ENCODE measurements at regions not wholly inside any gene's neighbourhood (a gene's known extent, or its start where the extent isn't known, plus 50 kb on each side); places are given as distances from the start of the nearest gene placed in this dataset.
"Not testable (repeated sequence)": the region's sequence is repeated elsewhere in the genome, so short reads cannot be mapped to it uniquely, and the experiment has no call there.

DNA sequence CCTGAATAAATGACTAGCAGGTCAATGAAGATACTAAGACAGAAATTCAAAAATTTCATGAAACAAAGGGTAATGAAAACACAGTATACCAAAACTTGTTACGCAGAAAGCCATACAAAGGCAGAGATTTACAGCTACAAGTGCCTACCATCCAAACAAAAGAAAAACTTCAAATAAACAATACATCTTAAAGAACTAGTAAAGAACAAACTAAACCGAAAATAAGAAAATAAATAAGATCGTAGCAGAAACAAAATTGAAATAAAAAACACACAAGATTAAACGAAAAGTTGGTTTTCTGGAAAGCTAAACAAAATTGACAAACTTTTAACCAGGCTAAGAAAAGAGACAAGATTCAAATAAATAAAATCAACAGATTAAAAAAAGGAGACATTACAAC lies 51.5 kb downstream of the VPREB1 start:
- not testable (repeated sequence) for DNase-seq (ENCODE audit: low read depth in 4 of 4, low spot score in 3 of 4)

DNA sequence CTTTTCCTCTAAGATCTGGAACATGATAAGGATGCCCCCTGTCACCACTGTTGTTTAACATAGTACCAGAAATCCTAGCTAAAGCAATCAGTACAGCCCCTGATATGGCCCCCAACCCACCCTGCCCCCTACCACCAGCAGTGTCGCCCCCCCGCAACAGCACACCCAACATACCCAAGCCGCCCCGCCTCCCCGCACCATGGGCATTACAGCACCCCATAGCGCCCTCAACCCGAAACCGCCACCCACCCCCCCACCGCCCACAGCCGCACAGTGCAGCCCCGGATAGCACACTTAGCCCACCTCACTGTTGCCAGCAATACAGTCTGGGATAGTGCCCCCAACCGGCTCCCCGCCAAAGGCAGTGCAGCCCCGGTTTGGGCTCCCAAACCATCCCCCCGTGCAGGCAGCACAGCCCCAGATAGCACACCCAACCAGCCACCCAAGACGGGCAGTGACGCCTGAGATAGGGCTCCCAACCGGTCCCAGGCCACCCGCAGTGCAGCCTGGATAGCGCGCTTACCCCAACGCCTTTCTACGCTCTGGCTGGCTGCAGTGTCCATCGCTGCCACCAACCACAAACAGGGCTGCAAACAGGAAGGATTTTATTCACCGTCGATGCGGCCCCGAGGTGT lies 52.7 kb downstream of the VPREB1 start:
- DNase-seq (ENCODE audit: low read depth in 4 of 4, low spot score in 3 of 4), result peak in 2 of 4 donors; percentile 3 to 7

DNA sequence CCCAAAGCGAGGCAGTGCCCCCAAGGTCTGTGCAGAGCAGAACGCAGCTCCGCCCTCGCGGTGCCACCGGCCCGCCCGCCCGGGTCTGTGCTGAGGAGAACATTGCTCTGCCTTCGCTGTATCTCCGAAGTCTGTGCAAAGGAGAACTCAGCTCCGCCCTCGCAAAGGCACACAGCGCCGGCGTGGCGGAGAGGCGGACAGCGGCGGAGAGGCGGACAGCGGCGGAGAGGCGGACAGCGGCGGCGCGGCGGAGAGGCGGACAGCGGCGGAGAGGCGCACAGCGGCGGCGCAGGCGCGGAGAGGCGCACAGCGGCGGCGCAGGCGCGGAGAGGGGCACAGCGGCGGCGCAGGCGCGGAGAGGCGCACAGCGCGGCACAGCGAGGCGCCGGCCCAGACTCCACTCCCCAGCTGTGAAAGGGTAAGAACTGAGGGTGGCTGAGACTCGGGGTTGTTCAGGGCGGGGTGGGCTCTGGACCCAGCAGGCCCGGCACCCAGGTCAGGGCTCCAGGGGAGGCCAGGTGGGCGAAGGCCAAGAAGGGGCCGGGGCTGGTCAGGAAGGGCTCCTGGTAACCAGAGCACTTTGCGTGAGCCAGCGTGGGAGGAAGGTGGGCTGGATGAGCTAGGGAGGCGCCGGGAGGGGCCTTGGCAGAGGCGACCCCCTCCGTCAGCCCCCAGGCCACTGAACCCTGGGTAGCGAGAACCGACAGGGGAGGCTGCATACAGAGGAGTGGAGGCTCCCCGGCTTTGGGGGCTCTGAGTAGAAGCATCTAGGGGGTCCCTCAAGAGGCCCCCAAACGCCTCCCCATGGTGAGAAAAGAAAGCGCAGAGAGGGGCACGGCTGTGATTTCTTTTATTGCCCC lies 53.4 kb downstream of the VPREB1 start:
- DNase-seq (ENCODE audit: low read depth in 4 of 4, low spot score in 3 of 4), result peak; percentile 14 to 52 (median 36)

DNA sequence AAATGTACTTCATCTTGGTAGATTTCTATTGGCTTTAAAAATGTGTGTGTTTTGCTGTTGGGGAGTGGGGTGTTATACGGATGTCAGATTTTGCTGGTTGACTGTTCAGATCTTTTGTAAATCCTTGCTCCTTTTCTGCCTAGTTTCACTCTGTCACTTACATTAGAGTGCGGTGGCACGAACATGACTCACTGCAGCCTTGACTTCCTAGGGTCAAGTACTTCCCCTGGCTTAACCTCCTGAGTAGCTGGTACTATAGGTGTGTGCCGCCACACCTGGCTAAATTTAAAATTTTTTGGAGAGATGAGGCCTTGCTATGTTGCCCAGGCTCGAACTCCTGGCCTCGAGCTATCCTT lies 54.0 kb downstream of the VPREB1 start:
- DNase-seq (ENCODE audit: low read depth in 4 of 4, low spot score in 3 of 4), result not testable (repeated sequence)

DNA sequence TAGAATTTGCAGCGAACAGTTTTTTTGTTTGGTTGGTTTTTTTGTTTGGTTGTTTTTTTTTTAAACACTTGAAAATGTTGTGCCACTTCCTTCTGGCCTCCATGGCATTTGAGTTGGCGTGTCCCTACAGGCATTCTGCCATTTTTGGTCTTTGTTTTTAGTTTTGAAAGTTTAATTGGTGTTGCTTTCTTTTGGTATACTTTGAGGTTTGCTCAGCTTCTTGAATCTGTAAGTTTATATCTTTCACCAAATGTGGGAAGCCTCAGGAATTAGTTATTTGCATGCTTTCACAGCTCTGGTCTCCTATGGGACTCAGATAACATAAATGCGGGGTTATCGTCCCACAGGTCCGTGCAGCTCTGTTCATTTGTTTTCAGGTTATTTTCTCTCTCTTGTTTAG lies 55.9 kb downstream of the VPREB1 start:
- DNase-seq (ENCODE audit: low read depth in 4 of 4, low spot score in 3 of 4), result not testable (repeated sequence)

DNA sequence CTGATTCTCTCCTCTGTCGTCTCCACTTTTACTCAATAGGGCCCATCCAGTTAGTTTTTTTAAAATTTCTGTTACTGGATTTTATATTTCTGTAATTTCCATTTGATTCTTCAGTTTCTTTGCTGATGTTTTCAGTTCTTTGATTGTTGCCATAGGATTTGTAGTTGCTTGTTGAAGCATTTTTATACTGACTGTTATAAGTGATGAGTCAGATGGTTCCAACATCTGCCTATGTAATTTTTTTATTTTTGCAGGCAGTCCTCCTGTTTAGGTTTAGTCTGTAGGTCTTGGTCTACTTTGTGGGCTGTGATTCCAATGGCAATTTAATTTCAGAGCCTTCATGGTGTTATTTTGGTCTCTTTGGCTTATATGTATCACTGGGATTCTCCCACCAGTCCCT lies 56.4 kb downstream of the VPREB1 start:
- DNase-seq (ENCODE audit: low read depth in 4 of 4, low spot score in 3 of 4), result not testable (repeated sequence)

DNA sequence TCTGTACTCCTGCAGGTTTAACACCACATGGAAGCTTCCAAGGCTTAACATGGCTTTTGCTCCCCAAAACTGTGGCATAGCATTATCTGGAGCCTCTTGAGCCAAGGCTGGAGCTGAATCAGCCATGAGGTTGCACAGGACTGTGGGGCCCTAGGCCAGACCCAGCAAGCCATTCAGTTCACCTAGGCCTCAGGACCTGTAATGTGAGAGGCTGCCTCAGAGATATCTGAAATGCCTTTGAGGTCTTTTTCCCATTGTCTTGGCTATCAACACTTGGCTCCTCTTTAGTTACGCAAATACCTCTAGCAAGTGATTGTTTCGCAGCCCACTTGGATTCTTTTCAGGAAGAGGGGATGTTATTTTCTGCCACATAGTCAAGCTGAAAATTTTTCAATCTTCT lies 72.0 kb downstream of the VPREB1 start:
- DNase-seq (ENCODE audit: low read depth in 4 of 4, low spot score in 3 of 4), result no peak

DNA sequence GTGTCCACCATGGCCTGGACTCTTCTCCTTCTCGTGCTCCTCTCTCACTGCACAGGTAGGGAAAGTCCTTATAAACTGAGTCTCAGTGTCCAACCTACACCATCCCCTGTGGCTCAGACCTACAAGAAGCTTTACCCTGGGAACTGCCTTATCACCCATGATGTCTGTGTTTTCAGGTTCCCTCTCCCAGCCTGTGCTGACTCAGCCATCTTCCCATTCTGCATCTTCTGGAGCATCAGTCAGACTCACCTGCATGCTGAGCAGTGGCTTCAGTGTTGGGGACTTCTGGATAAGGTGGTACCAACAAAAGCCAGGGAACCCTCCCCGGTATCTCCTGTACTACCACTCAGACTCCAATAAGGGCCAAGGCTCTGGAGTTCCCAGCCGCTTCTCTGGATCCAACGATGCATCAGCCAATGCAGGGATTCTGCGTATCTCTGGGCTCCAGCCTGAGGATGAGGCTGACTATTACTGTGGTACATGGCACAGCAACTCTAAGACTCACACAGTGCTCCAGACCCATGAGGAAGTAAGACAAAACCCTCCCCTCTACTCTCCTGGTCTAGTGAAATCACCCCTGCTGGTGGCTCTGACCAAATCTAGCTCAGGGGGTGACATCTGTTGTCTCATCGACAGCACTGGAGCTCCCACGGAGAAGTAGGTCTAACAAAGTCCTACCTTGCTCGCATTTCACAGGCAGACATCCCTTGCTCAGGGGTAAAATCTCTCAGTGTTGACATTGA lies 74.3 kb downstream of the VPREB1 start:
- no peak for DNase-seq (ENCODE audit: low read depth in 4 of 4, low spot score in 3 of 4)

DNA sequence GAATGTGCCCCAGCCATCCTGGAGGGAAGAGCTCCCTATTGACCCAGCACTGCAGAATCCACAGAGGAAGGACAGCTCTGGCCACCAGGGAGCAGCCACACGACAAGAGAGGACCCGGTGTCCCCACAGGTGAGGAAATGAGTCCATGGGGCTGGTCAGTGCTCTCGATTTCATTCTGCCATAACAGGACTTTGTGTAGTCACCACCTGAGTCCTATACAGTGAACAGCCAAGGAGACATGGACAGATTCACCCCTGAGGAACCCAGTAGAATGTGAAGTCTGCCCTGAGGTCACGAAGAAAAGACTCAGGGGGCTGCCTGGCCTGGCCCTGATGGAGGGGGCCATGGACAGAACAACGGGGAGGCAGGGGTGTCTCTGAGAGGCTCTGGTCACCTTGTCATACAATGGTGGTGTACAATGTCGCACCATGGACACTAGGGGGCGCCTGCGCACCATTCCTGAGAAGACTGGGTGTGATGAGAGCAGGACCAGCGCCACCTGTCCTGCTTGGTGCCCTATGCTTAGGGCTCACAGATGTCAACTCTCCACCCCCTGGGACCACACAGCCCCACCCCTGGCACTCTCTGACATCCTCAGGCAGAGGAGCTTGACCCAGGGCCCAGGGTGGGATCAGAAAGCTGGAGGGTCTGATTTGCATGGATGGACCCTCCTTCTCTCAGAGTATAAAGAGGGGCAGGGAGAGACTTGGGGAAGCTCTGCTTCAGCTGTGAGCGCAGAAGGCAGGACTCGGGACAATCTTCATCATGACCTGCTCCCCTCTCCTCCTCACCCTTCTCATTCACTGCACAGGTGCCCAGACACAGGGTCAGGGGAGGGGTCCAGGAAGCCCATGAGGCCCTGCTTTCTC lies 77.4 kb downstream of the VPREB1 start:
- DNase-seq (ENCODE audit: low read depth in 4 of 4, low spot score in 3 of 4), result peak in 3 of 4 donors; percentile 34 to 49 (median 43)

DNA sequence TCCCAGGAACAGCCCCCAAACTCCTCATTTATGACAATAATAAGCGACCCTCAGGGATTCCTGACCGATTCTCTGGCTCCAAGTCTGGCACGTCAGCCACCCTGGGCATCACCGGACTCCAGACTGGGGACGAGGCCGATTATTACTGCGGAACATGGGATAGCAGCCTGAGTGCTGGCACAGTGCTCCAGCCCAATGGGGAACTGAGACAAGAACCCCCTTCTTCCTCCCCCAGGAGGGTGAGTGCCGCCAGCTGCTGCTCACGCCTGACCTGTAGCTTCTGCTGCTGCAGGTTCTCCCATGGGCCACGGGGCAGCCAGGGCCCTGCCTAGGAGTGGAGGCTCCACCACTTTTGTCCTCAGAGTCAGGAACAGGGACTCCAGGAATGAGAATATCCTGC lies 78.2 kb downstream of the VPREB1 start:
- no peak for DNase-seq (ENCODE audit: low read depth in 4 of 4, low spot score in 3 of 4)

DNA sequence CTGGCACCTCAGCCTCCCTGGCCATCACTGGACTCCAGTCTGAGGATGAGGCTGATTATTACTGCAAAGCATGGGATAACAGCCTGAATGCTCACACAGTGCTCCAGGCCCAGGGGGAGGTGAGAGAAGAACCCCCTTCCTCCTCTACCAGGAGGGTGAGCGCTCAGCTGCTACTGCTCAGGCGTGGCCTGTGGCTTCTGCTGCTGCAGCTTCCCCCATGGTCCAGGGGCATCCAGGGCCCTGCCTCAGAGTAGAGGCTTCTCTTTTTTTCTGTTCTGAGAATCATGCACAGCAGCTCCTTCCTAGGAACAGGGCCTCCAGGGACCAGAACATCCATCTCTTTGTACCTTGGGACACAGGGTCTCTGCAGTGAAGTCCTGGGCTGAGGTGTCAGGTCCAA lies 83.1 kb downstream of the VPREB1 start:
- DNase-seq (ENCODE audit: low read depth in 4 of 4, low spot score in 3 of 4), result no peak

DNA sequence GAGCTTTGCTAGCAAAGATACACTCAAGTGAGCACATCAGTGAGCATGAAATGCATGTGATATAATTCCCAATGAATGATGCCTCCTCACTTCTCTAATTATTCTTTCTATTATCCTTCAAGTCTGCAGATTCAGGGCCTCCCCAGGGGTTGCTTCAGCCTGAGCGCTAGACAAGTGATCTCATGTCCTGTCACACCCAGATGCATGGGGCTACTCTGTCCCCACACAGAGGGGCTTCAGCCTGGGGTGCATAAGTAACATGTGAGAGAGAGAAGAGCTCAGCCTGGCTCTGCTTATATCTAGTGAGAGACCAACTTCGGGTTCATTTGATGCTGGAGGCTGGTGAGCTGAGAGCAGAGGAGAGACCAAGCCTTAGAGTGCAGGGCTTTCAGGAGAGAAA lies 85.2 kb downstream of the VPREB1 start:
- DNase-seq (ENCODE audit: low read depth in 4 of 4, low spot score in 3 of 4), result no peak

DNA sequence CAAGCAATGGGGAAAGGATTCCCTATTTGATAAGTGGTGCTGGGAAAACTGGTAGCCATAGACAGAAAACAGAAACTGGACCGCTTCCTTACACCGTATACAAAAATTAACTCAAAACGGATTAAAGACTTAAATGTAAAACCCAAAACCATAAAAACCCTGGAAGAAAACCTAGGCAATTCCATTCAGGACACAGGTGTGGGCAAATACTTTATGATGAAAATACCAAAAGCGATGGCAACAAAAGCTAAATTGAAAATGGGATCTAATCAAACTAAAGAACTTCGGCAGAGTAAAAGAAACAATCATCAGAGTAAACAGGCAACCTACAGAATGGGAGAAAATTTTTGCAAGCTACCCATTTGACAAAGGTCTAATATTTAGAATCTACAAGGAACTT lies 91.1 kb downstream of the VPREB1 start:
- not testable (repeated sequence) for DNase-seq (ENCODE audit: low read depth in 4 of 4, low spot score in 3 of 4)

DNA sequence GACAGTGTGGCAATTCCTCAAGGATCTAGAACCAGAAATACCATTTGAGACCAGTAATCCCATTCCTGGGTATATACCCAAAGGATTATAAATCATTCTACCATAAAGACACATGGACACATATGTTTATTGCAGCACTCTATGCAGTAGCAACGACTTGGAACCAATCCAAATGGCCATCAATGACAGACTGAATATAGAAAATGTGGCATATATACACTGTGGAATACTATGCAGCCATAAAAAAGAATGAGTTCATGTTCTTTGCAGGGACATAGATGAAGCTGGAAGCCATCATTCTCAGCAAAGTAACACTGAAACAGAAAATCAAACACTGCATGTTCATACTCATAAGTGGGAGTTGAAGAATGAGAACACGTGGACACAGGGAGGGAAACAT lies 91.7 kb downstream of the VPREB1 start:
- not testable (repeated sequence) for DNase-seq (ENCODE audit: low read depth in 4 of 4, low spot score in 3 of 4)

DNA sequence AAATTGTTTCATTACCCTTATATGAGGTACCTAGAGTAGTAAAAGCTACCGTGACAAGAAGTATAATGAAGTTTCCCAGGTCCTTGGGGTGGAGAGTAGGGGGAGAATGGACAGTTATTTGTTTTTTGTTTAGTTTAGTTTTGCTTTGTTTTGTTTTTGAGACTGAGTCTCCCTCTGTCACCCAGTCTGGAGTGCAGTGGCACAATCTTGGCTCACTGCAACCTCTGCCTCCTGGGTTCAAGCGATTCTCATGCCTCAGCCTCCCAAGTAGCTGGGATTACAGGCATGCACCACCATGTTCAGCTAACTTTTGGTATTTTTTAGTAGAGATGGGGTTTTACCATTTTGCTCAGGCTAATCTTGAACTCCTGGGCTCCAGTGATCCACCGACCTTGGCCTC lies 94.2 kb downstream of the VPREB1 start:
- not testable (repeated sequence) for DNase-seq (ENCODE audit: low read depth in 4 of 4, low spot score in 3 of 4)

DNA sequence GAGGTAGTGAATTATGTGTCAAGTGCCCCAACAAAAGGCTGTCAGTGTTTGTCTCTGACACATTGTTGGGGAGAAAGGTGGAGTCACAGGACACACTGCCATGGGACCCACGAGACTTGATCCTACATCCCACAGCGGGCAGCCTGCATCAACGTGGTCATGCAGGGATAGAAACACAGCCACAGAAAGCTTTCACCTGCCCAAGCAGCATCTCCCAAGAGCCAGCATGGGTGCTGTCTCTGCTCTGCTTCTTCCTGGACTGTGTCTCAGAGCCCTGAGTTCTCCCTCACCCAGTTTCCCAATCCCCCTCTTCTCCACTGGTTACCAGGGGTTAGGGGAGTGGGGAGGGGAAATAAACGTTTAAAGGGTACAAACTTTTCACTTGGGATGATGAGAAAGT lies 97.2 kb downstream of the VPREB1 start:
- DNase-seq (ENCODE audit: low read depth in 4 of 4, low spot score in 3 of 4), result no peak

DNA sequence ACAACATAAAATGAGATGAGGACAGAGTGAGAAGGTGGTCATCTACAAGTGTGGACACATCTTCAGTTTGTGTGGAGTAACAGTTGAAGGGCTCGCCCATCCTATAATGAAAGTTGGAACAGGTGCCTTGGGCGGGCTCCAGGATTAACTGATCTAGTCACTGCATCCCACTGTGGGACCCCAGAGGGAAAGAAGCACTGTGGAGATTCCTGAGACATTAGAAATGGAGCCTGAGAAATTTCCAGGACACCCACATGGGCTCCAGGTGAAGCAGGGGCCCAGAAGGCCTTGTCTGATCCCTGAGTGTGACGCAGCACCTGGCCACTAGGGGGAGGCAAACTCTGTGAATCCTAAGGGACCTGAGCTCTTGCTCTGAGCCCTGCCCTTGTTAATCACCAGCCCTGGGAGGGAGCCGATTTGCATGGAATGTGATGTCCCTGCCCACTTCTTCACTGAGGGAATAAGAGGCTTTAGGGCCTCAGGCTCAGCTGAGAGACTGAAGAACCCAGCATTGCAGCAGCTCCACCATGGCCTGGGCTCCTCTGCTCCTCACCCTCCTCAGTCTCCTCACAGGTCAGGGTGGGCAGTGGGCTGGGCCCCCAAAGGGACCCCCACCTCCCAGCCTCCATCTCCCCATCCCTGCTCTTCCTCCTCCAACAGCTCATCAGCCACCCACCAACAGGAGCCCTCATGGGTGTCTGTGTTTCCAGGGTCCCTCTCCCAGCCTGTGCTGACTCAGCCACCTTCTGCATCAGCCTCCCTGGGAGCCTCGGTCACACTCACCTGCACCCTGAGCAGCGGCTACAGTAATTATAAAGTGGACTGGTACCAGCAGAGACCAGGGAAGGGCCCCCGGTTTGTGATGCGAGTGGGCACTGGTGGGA lies 98.4 kb downstream of the VPREB1 start:
- peak; percentile 45 to 53 (median 52) for DNase-seq (ENCODE audit: low read depth in 4 of 4, low spot score in 3 of 4)

DNA sequence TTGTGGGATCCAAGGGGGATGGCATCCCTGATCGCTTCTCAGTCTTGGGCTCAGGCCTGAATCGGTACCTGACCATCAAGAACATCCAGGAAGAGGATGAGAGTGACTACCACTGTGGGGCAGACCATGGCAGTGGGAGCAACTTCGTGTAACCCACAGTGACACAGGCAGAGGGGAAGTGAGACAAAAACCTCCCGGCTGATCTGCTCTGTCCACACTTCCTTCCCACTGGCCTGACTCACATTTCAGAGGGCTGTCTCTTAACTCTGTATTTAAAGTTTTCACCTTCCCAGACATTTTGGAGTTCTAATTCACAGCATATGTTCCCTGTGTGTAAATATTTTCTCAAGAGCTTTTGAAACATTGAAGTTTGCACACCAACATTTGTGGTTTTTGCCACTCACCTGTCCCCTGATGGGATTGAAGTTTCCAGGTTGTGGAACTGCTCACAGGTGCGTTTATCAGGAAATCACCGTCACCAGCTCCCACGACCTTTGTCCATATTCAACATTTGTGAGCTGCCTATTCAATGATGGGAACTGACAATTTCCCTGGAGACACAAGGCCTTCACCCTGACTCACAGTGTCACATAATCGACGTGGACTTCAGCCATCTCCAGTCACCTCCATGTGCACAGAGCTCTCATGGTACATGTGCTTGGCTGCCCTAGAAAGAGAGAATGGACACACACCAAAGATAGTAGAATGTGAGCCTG lies 99.2 kb downstream of the VPREB1 start:
- no peak for DNase-seq (ENCODE audit: low read depth in 4 of 4, low spot score in 3 of 4)

DNA sequence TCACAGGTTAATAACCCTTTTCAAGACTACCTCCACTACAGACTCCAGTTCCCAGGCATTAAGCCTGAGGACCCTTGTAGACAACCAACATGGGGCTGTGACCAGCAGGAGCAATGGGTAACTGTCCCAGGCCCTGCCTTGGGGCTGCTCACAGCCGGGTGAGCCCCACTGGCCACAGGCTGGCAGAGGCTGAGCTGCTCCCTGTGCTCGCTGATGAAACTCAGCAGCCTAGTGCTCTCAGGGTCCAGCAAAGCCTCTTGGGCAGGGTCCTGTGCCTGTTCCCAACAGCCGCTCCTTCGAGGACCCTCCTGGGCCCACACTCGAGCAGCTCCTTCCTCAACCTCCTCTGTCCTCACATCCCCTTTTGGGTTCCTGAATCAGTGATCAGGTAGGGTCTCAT lies 99.8 kb downstream of the VPREB1 start:
- DNase-seq (ENCODE audit: low read depth in 4 of 4, low spot score in 3 of 4), result no peak
